NOMO-1 treated with dmso at 0.1 percent for 144 hours (cell line): ENCODE measurements at regions not wholly inside any gene's neighbourhood (a gene's known extent, or its start where the extent isn't known, plus 50 kb on each side); places are given as distances from the start of the nearest gene placed in this dataset.
"Not testable (repeated sequence)": the region's sequence is repeated elsewhere in the genome, so short reads cannot be mapped to it uniquely, and the experiment has no call there.

Source experiments
- DNase-seq: peaks from one replicate; lab custom pipeline; 2025; ENCODE audit not compliant: unreplicated experiment; lab: John Stamatoyannopoulos, UW

DNA sequence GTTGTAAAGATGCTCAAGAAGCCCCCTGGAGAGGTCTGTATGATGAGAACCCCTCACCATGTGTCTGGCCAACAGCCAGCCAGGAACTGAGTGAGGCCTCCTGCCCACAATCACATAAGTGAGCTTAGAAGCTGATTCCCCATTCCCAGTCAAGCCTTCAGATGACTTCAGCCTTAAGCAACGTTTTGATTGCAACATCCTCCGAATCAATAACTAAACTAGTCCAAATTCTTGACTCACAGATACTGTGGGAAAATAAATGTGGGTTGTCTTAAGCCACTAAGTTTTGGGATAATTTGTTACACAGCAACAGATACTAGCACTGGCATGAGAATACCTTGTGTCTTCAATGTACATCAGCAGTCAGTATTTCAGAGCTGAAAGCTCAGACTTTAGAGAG lies 54.5 kb upstream of the HS3ST4 start:
- DNase-seq: no peak

DNA sequence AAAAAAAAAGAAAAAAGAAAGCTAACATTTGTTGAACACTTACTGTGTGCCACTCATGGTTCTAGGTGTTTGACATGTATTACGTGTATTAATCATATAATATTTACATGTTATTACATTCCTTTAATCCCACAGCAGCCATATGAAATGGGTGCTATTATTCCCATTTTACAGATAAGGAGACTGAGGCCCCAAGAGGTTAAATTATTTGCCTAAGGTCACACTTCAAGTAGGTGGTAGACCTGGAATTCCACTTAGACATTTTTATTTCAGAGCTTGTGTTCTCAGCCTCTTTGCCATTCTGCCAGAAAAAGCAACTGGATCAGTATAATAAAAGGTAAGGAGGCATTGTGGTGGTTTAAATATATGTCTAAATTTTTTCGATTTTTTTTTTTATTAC lies 55.1 kb upstream of the HS3ST4 start:
- no peak for DNase-seq

DNA sequence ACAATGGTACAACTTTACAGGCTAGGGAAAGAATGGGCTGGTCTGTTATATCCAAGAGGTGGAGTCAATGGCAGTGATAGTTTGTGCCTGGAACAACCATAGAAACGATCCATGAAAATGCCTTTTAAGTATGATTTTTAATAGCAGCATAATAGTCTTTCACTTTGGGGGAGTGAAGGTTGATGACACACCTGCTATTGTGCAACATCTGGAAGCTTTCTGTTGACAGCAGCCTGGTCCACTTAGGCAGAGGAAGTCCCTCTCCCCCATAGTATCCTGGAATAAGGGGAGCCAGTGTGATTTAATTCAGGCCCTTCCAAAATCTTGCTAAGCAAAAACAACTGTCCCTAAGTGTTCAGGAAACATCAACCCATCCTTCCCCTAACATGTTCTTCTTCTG lies 56.3 kb upstream of the HS3ST4 start:
- no peak for DNase-seq

DNA sequence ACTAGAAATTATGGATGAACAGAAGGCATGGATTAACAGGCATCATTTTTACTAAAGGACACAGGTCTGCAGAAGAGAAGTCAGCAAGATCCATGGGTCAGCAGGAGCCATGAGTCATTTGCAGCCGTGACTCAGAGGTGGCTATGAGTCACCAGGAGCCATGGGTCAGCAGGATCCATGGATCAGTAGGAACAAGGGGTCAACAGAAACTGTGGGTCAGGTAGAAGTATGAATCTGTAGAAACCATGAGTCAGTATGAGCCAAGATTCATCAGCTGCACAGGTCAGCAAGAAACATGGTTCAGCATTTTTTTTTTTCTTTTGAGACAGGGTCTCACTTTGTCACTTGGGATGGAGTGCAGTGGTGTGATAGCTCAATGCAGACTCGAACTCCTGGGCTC lies 58.2 kb upstream of the HS3ST4 start:
- DNase-seq: no peak

DNA sequence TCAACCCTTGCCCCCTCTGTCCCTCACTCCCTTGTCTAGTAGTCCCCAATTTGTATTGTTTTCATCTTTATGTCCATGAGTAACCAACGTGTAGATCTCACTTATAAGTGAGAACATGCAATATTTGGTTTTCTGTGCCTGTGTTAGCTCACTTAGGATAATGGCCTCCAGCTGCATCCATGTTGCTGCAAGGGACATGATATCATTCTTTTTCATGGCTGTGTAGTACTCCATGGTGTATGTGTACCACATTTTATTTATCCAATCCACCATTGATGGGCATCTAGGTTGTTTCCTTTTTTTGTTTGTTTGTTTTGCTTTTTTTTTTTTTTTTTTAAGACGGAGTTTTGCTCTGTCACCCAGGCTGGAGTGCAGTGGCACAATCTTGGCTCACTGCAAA lies 63.0 kb upstream of the HS3ST4 start:
- DNase-seq: no peak

DNA sequence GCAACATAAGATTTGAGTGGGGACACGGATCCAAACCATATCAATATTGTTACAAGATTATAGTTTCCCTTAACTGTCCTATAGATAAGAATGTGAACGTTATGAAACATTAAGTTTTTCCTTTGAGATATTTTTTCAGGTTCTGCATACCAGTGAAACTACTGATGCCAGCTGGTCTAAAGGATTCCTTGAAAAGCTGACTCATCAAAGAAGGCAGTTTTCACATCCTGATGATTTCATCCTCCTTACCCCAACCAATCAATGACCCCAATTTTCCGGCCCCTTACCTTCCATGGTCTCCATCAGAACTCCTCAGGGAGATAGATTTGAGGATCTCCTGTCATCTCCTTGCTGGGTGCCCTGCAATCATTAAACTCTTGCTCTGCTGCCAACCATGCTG lies 64.1 kb upstream of the HS3ST4 start:
- DNase-seq: no peak

DNA sequence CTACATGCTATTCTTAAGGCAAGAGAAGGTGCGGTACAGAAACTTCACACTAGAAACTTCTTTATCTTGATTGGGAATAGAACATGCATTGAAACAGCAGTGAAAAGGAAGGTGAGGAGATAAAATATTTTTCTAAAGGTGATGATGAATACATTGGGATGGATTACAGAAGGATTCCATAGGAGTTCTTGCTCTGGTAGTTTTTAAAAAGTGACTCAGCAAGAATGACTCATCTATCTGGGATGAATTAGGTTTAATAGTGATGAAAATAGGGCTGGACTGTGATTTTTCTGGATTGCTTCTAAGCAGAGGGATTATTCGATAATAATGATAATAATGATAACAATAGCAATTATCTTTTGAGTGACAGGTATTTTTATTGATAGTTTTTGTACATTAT lies 65.6 kb upstream of the HS3ST4 start:
- no peak for DNase-seq

DNA sequence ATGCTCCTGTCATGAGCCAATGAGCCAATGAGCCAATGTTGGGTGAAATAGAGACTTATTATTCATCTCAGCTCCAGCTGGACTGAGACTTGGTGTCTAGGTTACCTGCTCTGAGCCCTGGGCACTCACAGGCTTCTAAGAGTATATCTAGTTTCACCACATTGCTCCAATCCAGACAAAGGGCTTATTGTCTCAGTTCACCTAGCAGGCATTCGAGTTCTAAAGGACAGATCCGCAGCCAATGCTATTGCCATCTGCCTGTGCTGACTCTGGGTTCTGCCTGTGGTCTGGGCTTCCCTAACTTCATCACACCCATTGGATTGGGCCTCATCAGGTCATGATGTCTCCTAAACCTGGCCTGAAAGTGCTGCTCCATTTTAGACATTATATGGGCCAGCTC lies 66.1 kb upstream of the HS3ST4 start:
- no peak for DNase-seq

DNA sequence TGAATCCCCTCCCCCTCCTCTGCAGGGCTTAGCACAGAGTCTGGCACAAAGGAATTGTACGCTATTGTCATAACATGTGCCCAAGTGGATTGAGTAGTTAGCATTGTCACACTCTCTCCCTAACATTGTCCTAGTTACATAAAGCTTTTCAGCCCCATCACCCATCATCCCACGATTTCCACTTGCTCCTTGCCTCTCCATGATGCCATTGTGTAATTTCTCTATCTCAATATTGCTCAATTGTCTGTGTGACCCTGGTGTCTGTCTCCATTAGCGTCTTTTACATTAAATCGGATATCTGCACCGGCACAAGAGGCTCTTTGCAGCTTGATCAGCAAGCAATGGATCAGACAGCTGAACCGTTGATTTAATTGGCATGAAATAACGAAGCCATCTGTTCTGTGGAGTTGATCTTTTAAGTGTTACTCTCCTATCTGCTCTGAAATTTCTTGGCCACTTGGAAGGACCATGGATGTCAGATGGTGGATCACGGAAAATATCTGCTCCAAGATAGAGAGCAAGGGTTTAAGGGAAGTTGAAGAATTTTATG lies 77.0 kb upstream of the HS3ST4 start:
- DNase-seq: no peak

DNA sequence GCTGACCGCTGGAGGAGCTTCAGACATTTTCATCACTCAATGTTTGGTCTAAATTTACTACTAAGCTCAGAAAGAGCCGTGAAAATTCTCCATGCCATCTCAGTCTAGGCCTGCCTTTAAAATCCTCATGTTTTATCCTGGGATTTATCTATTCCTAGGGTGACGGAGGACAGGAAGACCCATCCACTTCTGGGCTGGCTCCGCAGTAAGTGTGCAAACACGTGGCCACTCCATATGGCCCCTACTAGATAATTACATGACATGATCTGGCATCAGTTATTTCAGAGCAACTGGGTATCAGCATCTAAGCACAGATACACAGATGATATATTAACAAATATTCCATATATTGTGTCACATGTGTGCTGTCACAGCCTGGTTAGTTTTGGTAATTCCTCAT lies 77.8 kb upstream of the HS3ST4 start:
- DNase-seq: no peak

DNA sequence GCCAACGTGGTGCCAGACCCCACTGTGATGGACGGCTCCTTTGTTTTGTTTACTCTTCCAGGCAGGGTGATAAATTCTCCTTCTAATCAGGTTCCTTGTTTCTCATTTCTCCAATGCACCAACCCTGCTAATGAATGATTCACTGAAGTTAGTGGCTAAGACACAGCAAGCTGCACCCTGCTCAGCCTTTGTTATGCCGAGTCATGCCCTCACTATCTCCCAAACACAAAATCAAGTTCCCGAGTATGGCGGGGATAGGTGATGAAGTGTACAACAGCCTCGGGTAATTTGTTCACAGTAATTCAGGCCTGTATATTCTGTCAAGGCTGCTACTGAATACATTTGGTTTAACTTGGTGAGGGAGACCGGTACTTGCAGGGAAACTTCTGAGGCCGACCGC lies 83.8 kb upstream of the HS3ST4 start:
- no peak for DNase-seq

DNA sequence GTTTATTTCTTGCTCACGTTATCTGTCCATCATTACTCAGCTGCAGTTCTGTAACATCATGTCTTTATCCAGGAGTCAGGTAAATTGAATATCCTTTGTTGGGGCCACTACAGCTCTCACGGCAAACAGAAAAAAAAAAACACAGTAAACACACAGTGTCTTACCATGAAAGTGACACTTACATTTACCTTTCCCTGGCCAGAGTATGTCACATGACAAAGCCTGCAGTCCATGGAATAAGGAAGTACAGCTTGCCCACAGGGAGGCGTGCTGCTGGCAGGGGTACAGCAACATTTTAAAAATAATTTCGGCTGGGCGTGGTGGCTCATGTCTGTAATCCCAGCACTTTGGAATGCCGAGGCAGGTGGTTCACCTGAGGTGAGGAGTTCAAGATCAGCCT lies 85.7 kb upstream of the HS3ST4 start:
- DNase-seq: no peak

DNA sequence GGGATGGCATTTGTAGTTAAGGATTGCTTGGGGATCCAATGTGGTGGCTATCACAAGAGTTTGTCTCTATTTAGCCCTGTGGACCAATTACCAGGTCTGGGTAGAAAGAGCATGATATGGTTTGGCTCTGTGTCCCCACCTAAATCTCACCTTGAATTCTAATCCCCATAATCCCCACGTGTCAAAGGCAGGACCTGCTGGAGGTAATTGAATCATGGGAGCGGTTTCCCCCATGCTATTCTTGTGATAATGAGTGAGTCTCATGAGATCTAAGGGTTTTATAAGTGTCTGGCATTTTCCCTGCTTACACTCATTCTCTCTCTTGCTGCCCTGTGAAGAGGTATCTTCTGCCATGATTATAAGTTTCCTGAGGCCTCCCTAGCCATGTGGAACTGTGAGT lies 86.4 kb upstream of the HS3ST4 start:
- no peak for DNase-seq

DNA sequence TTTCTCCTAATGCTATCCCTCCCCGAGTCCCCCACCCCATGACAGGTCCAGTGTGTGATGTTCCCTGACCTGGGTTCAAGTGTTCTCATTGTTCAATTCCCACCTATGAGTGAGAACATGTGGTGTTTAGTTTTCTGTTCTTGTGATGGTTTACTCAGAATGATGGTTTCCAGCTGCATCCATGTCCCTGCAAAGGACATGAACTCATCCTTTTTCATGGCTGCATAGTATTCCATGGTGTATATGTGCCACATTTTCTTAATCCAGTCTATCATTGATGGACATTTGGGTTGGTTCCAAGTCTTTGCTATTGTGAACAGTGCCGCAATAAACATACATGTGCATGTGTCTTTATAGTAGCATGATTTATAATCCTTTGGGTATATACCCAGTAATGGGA lies 90.5 kb upstream of the HS3ST4 start:
- not testable (repeated sequence) for DNase-seq

DNA sequence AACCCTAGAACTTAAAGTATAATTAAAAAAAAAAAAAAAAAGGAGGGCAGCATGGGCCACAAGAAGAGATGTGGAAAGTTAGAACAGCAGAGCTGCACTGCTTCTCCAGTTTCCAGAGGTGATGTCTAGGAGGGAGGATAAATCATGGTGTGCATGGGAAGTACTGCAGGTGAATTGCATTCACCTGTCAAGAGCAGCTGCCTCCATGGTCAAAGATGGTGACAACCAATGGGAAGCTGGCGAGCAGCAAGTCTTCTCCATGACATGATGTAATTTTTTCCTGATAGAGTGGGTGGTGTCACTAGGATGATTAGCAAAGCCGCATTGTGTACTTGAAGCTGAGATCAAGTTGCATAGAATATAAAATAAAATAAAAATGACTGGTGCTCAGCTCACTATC lies 95.6 kb upstream of the HS3ST4 start:
- no peak for DNase-seq

DNA sequence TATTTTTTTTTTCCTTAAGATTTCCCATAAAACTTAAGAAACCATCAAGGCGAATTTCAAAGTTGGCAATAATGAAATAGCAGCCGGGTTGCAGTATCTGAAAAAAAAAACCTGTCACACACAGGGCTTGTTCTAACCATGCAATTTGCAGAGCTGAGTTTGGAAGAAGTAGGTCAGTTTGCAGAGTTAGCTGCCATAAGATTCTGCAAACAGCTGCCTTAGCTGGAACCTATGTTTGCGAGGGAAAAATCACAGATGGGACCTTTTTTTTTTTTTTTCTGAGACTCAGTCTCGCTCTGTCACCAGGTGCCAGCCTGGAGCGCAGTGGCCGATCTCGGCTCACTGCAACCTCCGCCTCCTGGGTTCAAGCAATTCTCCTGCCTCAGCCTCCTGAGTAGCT lies 98.5 kb upstream of the HS3ST4 start:
- no peak for DNase-seq

DNA sequence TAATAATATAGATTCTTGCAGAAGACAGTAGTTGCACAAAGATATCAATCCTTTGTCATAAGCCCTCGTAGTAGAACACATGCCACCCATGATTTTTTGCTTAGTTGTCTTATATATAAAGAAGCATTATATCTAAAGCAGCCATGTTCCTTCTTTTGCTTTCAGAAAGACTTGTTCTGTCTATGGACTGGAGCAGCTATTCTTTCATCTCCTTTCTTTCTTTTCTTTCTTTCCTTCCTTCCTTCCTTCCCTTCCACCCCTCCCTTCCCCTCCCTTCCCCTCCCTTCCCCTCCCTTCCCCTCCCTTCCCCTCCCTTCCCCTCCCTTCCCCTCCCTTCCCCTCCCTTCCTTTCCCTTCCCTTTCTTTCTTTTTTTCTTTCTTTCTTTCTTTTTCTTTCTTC lies 104.0 kb upstream of the HS3ST4 start:
- DNase-seq: no peak

DNA sequence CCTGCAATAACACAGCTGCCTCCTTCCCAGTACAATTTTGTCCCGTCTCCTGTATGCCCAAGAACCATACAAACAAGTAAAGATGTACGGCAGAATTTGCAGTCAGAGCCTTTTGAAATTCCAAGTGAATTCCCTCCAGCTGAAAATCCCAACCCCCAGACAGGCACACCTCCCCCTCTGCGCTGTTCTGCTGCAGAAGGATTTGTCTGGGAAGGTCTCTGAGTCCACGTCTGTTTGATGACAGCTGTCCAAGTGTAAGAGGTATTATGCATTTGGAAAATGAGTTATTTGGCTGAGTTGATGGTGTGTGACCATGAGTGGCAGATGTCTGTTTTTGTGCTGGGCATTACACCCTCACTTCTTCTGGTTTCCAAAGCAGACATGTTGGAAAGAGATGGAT lies 104.9 kb upstream of the HS3ST4 start:
- no peak for DNase-seq

DNA sequence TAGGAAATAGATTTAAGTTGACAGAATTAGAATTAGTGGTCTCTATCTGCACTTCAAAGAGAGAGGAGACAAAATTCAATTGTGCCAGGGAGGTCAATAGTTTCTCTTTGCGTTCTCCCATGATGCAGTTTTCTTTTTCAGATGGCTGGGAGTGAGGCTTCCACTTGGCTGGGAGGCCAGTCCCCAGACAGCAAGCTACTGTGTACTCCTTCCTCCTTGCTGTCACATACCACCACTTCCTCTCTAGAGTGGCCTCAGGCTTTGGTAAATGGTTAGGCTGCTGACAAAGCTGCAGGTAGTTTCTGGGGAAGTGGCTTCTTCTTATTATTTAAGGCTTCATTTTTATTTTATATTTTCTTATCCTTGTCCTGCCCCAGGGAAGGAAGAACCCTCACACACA lies 106.2 kb upstream of the HS3ST4 start:
- DNase-seq: no peak

DNA sequence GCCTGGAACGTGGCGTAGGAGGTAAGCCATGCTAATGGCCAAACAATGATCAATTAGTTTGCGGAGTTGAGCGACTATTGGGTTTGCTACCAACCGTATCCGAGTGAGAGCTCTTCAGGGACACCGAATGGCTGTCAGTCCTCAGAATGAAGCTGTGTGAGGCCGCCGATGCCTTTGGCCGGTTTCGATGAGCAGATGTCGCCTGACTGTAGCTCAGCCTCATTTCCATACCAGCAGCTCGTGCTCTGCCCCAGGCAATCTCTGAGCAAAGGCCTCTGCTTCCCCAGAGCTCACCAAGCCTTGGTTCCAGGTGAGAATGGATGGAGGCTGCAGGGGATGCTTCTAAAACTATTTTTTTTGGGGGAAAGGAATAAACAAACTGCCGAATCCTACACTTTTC lies 111.7 kb upstream of the HS3ST4 start:
- DNase-seq: no peak

DNA sequence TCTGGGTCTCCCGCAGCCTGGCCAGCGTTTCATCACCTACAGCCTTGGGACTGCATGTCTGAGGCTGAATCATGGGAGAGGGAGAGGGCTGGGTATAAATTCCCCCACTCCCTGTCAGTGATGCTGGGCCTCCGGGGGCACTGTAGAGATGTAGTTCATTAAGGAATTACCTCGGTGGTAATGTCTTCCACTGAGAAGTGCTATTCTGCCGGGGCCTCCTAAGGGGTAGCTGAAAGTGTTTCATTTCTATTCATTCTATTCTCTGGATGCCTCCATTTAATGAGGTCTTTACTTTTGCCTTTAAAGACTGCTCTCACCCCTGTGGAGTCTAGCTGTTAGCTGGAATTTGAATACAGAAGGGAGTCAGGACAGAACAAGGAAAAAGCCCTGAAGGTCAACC lies 116.4 kb upstream of the HS3ST4 start:
- no peak for DNase-seq

DNA sequence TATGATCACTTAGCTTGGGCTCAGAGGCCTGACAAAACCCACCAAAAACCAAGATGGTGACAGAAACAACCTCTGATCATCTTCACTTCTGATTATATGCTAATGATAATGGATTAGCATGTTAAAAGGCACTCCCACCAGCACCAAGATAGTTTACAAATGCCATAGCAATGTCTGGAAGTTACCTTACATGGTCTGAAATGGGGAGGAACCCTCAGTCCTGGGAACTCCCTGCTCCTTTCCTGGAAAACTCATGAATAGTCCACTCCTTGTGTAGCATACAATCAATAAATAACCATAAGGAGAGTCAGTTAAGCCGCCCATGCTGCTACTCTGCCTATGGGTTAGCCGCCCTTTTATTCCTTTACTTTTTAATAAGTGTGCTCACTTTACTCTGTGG lies 120.0 kb upstream of the HS3ST4 start:
- DNase-seq: no peak

DNA sequence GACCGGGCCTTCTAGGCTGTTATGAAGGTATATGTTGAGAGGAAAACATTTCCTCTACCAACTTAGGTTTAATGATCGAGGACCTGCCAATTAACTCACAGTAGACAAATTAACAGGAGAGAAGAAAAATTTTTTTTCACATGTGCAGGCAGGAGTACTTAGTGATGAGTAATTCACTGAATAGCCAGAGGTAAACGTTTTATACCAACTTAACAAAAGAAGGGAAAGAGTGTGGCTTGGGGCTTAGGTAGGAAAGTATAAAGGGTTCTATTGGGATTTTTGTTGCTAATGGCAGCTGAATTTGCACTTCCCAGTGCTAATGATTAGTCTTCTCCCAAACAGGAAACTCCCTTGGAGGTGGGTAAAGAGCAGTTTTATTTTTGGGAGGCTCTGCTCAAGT lies 121.6 kb upstream of the HS3ST4 start:
- DNase-seq: no peak

DNA sequence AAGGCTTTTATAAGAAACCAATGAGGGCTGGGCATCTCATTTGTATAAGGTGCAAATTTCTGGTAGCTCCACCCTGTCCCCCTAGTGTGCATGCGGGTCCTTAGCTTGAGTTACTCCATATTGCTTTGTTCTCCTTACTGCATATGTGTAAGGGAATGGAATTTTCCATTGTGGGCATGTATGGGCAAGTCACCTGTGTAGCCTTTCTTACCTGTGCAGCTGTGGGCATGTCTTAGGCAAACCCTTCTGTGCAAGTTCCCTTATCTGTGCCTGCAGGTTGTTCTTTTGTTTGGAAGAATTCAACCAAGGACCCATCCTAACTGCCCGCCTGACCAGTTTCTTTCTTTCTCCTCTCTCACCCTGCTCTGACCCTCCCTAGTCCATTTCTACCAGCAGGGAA lies 122.8 kb upstream of the HS3ST4 start:
- no peak for DNase-seq
